ENCODE measurements at regions not wholly inside any gene's neighbourhood (a gene's known extent, or its start where the extent isn't known, plus 50 kb on each side); places are given as distances from the start of the nearest gene placed in this dataset.

DNA sequence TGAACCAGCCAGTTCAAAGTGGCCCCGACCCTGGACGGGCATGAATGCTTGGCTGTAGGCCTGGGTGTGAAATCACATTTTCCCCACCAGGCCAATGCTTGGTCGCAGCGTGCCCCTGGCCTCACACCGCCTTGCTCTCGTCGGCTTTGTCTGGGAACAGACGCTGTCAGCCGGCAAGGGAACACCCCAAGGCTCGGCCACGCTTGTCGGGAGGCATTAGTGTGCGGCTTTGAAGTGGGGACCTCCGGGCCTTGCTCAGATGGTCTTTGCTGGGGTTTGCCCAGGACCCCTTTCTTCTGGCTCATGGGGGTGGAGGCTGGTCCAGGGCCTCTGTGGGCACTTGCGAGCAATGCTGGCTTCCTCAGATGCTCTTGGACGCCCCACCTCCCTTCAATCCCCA lies 79.1 kb downstream of the INHBB start:
- no peak for DNase-seq
- Histone ChIP-seq H3K27me3 (no peaks in the 10 kb centered on the region), H3K4me3 (no peak overlapping the region), H3K4me1 (ENCODE audit: insufficient read depth) (no peaks in the 10 kb centered on the region), H3K9me3 (no peaks in the 10 kb centered on the region), H3K27ac (no peak overlapping the region), H3K36me3 (no peaks in the 10 kb centered on the region)
- intact Hi-C loops (cut with DNase I) = no loop called here
- TF ChIP-seq POLR2A (IDR thresholded peaks at IDR 0.05) = no peak
- TF ChIP-seq, protein P1, sequence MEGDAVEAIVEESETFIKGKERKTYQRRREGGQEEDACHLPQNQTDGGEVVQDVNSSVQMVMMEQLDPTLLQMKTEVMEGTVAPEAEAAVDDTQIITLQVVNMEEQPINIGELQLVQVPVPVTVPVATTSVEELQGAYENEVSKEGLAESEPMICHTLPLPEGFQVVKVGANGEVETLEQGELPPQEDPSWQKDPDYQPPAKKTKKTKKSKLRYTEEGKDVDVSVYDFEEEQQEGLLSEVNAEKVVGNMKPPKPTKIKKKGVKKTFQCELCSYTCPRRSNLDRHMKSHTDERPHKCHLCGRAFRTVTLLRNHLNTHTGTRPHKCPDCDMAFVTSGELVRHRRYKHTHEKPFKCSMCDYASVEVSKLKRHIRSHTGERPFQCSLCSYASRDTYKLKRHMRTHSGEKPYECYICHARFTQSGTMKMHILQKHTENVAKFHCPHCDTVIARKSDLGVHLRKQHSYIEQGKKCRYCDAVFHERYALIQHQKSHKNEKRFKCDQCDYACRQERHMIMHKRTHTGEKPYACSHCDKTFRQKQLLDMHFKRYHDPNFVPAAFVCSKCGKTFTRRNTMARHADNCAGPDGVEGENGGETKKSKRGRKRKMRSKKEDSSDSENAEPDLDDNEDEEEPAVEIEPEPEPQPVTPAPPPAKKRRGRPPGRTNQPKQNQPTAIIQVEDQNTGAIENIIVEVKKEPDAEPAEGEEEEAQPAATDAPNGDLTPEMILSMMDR (IDR thresholded peaks at IDR 0.05) = no peak
- WGBS, 3 donors = 90 to 93% (median 91%) methylated on average over 16 of the region's 16 CpGs

DNA sequence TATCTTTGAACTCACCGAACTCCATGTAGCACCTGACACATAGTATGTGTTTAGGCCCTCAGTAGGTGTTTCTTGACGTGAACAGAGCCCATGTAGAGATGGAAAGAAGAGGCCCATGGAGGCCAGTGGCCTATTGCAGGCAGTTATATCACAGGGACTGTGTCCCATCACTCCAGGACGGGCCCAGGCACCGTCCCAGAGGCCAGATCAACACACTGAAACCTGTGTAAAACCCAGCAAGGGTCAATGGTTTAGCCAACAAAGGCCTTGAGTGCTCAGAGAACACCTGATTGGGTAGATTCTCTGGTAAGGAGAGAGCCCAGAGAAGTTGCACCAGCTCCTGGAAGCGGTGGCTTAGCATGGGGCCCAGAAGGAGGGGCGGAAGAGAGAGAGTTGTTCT lies 82.8 kb downstream of the INHBB start:
- Histone ChIP-seq H3K4me3 (no peak overlapping the region), H3K4me1 (ENCODE audit: insufficient read depth) (no peaks in the 10 kb centered on the region), H3K9me3 (no peaks in the 10 kb centered on the region), H3K27me3 (no peaks in the 10 kb centered on the region), H3K27ac (no peak overlapping the region), H3K36me3 (no peaks in the 10 kb centered on the region)
- WGBS, 3 donors = 75 to 91% (median 84%) methylated on average over 6 of the region's 6 CpGs
- DNase-seq = no peak
- TF ChIP-seq EP300 (IDR thresholded peaks at IDR 0.05) = no peak
- TF ChIP-seq POLR2A (IDR thresholded peaks at IDR 0.05) = no peak
- TF ChIP-seq, protein P1 (IDR thresholded peaks at IDR 0.05) = no peak
- intact Hi-C loops (cut with DNase I) = no loop called here

DNA sequence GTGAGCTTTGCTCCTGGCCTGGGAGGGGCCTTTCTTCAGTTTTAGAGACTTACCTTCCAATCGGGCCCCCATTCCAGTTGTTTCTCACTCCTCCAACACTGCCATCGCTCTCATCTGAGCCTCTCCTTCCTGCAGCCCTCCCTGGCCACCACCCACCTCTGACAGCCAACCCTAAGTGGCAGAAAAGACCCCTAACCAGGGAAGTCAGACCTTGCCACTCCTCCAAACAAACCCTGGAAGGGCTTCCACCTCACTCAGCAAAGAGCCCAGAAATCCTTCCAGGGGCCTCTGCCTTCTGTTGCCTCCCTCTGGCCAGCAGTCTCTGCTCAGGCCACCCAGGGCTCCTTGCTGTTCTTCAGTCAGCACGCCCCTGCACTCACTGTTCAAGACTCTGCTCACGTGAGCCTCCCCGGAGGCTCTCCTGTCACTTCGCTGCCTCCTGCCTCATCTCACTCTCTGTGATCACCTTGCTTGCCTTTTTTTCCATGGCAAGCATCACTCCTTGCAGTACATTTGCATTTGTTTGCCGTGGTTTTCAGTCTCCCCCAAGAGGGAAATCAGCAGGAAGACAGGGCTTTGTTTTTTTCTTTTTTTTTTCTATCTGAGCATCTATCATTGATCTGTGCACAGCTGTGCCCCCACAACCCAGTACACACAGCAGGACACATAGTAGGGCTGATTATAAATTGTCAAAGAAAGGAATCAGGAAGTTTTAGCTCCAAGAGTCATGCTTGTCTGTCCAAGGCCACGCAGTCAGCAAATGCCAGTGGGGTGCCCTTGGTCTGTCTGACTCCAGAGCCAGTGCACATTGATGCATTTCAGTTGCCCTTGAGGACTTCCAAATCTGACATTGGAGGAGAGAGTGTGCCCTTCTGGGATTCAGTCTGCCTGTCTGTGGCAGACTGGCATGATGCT lies 83.9 kb downstream of the INHBB start:
- no peaks in the 10 kb centered on the region for H3K4me1 ChIP-seq (ENCODE audit: insufficient read depth)
- TF ChIP-seq, protein P1 (IDR thresholded peaks at IDR 0.05) = no peak
- TF ChIP-seq POLR2A (IDR thresholded peaks at IDR 0.05) (no peak), EP300 (IDR thresholded peaks at IDR 0.05) (no peak)
- no peaks in the 10 kb centered on the region for H3K9me3 ChIP-seq
- intact Hi-C loops (cut with DNase I) = no loop called here
- DNase-seq = peak in 1 of 5 donors; percentile 1
- no peaks in the 10 kb centered on the region for H3K36me3 ChIP-seq
- 84 to 87% (median 85%) methylated on average over 8 of the region's 8 CpGs for WGBS, 3 donors
- H3K4me3 ChIP-seq = no peak overlapping the region
- no peak overlapping the region for H3K27ac ChIP-seq
- no peaks in the 10 kb centered on the region for H3K27me3 ChIP-seq

DNA sequence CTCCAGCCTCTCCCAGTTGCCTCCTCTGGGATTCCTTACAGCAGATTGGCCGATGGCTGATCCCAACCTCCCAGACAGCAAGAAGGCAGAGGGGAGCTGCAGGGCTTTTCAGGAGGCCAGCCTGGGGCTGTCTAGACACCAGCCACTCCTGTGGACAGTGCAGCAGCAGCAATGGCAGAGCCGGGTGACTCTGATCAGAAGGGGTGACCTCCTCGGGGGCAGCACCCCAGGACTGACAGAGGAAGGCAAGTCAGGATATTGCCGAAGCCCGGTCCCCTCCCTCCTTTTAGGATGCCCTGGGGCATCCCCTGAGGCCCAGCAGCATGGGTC lies 84.5 kb downstream of the INHBB start:
- no peaks in the 10 kb centered on the region for H3K27me3 ChIP-seq
- no peaks in the 10 kb centered on the region for H3K9me3 ChIP-seq
- H3K4me1 ChIP-seq (ENCODE audit: insufficient read depth) = no peaks in the 10 kb centered on the region
- no peaks in the 10 kb centered on the region for H3K36me3 ChIP-seq
- peak in 1 of 5 donors; percentile 1 for DNase-seq
- intact Hi-C loops (cut with DNase I) = no loop called here
- no peak for TF ChIP-seq POLR2A (IDR thresholded peaks at IDR 0.05)
- TF ChIP-seq, protein P1 (IDR thresholded peaks at IDR 0.05) = no peak
- H3K4me3 ChIP-seq = no peak overlapping the region
- 86 to 89% (median 87%) methylated on average over 5 of the region's 5 CpGs for WGBS, 3 donors
- H3K27ac ChIP-seq = no peak overlapping the region
